IMR-90 (cell line): ENCODE measurements at regions not wholly inside any gene's neighbourhood (a gene's known extent, or its start where the extent isn't known, plus 50 kb on each side); places are given as distances from the start of the nearest gene placed in this dataset.

Experiments
- ATAC-seq: fragments of 200-7000 bp; cut with Tn5 transposase; 2 replicates; pipeline ENCODE4 v1.9.1; 2020; ENCODE audit warnings: low read depth, mild to moderate bottlenecking, moderate library complexity
- BruUV-seq: library from RNA; stranded (reverse); fragments of 400-500 nt; replicated peaks from 2 replicates; lab custom pipeline; 2021; lab: Mats Ljungman, UMichigan
- CTCF ChIA-PET: fragments of 300-600 bp; formaldehyde crosslinking; extraction: SDS; loops from one replicate; lab custom pipeline; 2021; ENCODE audit warnings: antibody characterized with exemption; lab: Yijun Ruan, JAX
- POLR2A ChIA-PET: fragments of 300-600 bp; sonication (Branson Sonifier 250); formaldehyde crosslinking; loops from one replicate; lab custom pipeline; 2022; ENCODE audit warnings: antibody characterized with exemption; ENCODE audit not compliant: unreplicated experiment; lab: Charles Lee
- DNase-seq: peaks from one replicate; pipeline ENCODE4 v3.0.0; 2013
- H2AFZ ChIP-seq: replicated peaks from 2 replicates; pipeline ENCODE3; 2013; ENCODE audit warnings: low read length, mild to moderate bottlenecking; ENCODE audit not compliant: poor library complexity
- H2AK5ac ChIP-seq: 2 replicates; pipeline ENCODE4 v1.6.1; 2013; ENCODE audit warnings: low read depth, low read length, inconsistent platforms
- H2AK9ac ChIP-seq: replicated peaks from 2 replicates; pipeline ENCODE3; 2013; ENCODE audit warnings: mild to moderate bottlenecking, low read depth, low read length, moderate library complexity; ENCODE audit not compliant: poor library complexity
- H2BK120ac ChIP-seq: 2 replicates; pipeline ENCODE4 v1.6.1; 2013; ENCODE audit warnings: low read depth, low read length, inconsistent platforms
- H2BK15ac ChIP-seq: 3 replicates; pipeline ENCODE4 v1.6.1; 2013; ENCODE audit warnings: low read depth, low read length, inconsistent platforms
- H2BK20ac ChIP-seq: 2 replicates; pipeline ENCODE4 v1.6.1; 2013; ENCODE audit warnings: low read depth, mild to moderate bottlenecking, inconsistent platforms, low read length, moderate library complexity
- H2BK5ac ChIP-seq: 2 replicates; pipeline ENCODE4 v1.6.1; 2013; ENCODE audit warnings: mild to moderate bottlenecking, low read depth, low read length, inconsistent platforms; ENCODE audit not compliant: poor library complexity, severe bottlenecking
- H3K14ac ChIP-seq: replicated peaks from 2 replicates; pipeline ENCODE4 v1.6.1; 2013; ENCODE audit warnings: low read depth, low read length, inconsistent platforms
- H3K18ac ChIP-seq: 2 replicates; pipeline ENCODE4 v1.6.1; 2013; ENCODE audit warnings: low read depth, low read length, control low read depth
- H3K23ac ChIP-seq: 2 replicates; pipeline ENCODE4 v1.6.1; 2013; ENCODE audit warnings: low read depth, low read length, inconsistent platforms
- H3K27ac ChIP-seq: 2 replicates; pipeline ENCODE4 v1.5.1; 2013; ENCODE audit warnings: mild to moderate bottlenecking, control low read depth, low read length; ENCODE audit not compliant: insufficient read depth
- H3K27me3 ChIP-seq: 2 replicates; pipeline ENCODE4 v1.6.1; 2013; ENCODE audit warnings: low read length; ENCODE audit not compliant: control insufficient read depth, insufficient read depth
- H3K36me3 ChIP-seq: 2 replicates; pipeline ENCODE4 v1.6.1; 2013; ENCODE audit warnings: low read length, mixed read lengths; ENCODE audit not compliant: control insufficient read depth, insufficient read depth
- H3K4ac ChIP-seq: 2 replicates; pipeline ENCODE4 v1.6.1; 2013; ENCODE audit warnings: low read depth, low read length, inconsistent platforms
- H3K4me1 ChIP-seq: 2 replicates; pipeline ENCODE4 v1.6.1; 2013; ENCODE audit warnings: low read length, mixed read lengths; ENCODE audit not compliant: control insufficient read depth, insufficient read depth
- H3K4me2 ChIP-seq: 2 replicates; pipeline ENCODE4 v1.6.1; 2013; ENCODE audit warnings: low read depth, mild to moderate bottlenecking, control low read depth, low read length, moderate library complexity
- H3K4me3 ChIP-seq: 2 replicates; pipeline ENCODE4 v1.5.1; 2013; ENCODE audit warnings: low read depth, mild to moderate bottlenecking, control low read depth, low read length, moderate library complexity; ENCODE audit not compliant: insufficient read depth
- H3K56ac ChIP-seq: 2 replicates; pipeline ENCODE4 v1.6.1; 2013; ENCODE audit warnings: low read length, inconsistent platforms; ENCODE audit not compliant: insufficient read depth; ENCODE audit errors: extremely low read depth
- H3K79me1 ChIP-seq, 2 experiments: 2 replicates each; pipeline ENCODE4 v1.6.1; 2013; ENCODE audit warnings: low read length in 2 of 2, inconsistent platforms in 1 of 2, low read depth in 1 of 2
- H3K9ac ChIP-seq: 2 replicates; pipeline ENCODE4 v1.6.1; 2013; ENCODE audit warnings: low read depth, low read length, control low read depth
- H3K9me1 ChIP-seq: 2 replicates; pipeline ENCODE4 v1.6.1; 2013; ENCODE audit warnings: low read length, inconsistent platforms; ENCODE audit not compliant: insufficient read depth
- H3K9me3 ChIP-seq: 2 replicates; pipeline ENCODE4 v1.6.1; 2013; ENCODE audit warnings: low read length; ENCODE audit not compliant: control insufficient read depth, insufficient read depth
- H4K20me1 ChIP-seq: 2 replicates; pipeline ENCODE4 v1.6.1; 2013; ENCODE audit warnings: low read length, inconsistent platforms; ENCODE audit not compliant: insufficient read depth
- H4K5ac ChIP-seq: 2 replicates; pipeline ENCODE4 v1.6.1; 2013; ENCODE audit warnings: mild to moderate bottlenecking, low read depth, low read length, control low read depth
- H4K8ac ChIP-seq, 2 experiments: 2 replicates each; pipeline ENCODE4 v1.6.1; 2013; ENCODE audit warnings: low read depth in 2 of 2, low read length in 2 of 2, control low read depth in 1 of 2, inconsistent platforms in 1 of 2
- H4K91ac ChIP-seq: 2 replicates; pipeline ENCODE4 v1.6.1; 2013; ENCODE audit warnings: low read depth, low read length, inconsistent platforms; ENCODE audit not compliant: insufficient read depth
- BHLHE40 ChIP-seq: fragments of 150-350 bp; IDR thresholded peaks from 2 replicates; pipeline ENCODE4 v1.6.1; 2016; ENCODE audit warnings: mild to moderate bottlenecking, low read depth, low read length
- WGBS, 2 experiments: methylation state at CpG; one replicate each; pipeline versions ENCODE4 v1.1.5 to v1.1.7; 2013; ENCODE audit warnings: missing lambda C conversion rate in 2 of 2; ENCODE audit not compliant: insufficient read length in 1 of 2; ENCODE audit errors: extremely low coverage in 2 of 2; 5-methylcytosine and 5-hydroxymethylcytosine counted together
- dilution Hi-C: fragments of 300-500 bp; cut with HindIII; formaldehyde crosslinking; loops from one replicate; pipeline ENCODE4 v1.14.3; 2018; ENCODE audit warnings: low sequenced_read_pairs; ENCODE audit not compliant: unreplicated experiment
- in situ Hi-C: fragments of 300-500 bp; cut with MboI; formaldehyde crosslinking; loops from 3 replicates; pipeline ENCODE4 v1.14.3; 2019; ENCODE audit warnings: low sequenced_read_pairs, inconsistent platforms, mixed read lengths
- intact Hi-C: fragments of 100-400 bp; cut with micrococcal nuclease; formaldehyde crosslinking; loops from 2 replicates; pipeline ENCODE4 v1.10.0; 2022
- TF ChIP-seq, protein P1 (sequence below): fragments of 150-350 bp; IDR thresholded peaks from 2 replicates; pipeline ENCODE4 v1.6.1; 2017; ENCODE audit warnings: mild to moderate bottlenecking, antibody characterized with exemption, low read length, low read depth

DNA sequence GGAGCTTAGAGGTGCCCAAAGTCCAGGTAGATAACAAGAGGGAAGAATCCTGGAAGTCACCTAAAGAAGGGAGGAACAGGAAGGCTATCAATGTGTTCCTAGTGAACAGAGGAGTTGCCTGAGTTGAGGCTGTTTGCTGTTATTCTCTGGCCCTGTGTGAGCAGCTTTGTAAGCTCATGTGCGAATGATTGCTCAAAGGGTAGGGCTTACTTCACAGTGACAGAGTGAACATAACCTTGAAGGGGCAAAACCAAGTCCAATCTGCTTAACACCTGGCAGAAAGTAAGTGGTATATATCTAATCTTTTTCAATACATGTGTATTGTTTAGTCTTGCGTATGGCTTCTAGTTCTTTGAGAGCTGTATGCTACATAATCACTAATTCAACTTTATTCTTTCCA, 1153.6 kb downstream of the TUSC7 start:
- dilution Hi-C loops: no loop called here
- no peak overlapping the region for H2BK15ac ChIP-seq
- H4K20me1 ChIP-seq: no peaks in the 10 kb centered on the region
- H2BK120ac ChIP-seq: no peak overlapping the region
- H3K4me3 ChIP-seq: no peak overlapping the region
- no peaks in the 10 kb centered on the region for H3K79me1 ChIP-seq
- no peak overlapping the region for H2BK20ac ChIP-seq
- no peak overlapping the region for H3K4me2 ChIP-seq
- no peak overlapping the region for H3K18ac ChIP-seq
- DNase-seq: no peak
- no peak overlapping the region for H3K4ac ChIP-seq
- WGBS, 2 experiments: no CpG with 5 or more reads among the region's 2 CpGs
- ChIA-PET CTCF (interaction anchor here (1.5 kb wide), 1 partner anchor 12 kb away, joined by 3 read pairs; no protein-coding TSS in a partner anchor), POLR2A (no interaction called here)
- 0 out of 2 replicates have a peak overlapping the region, but pooled peaks have one; percentile 24 for H3K23ac ChIP-seq
- peaks cover 5% of the 10 kb centered on the region; the same call in 1 of the 2 replicates for H3K27me3 ChIP-seq
- intact Hi-C loops: loop anchor here (10.0 kb wide), 1 partner anchor 132 kb away; no protein-coding TSS in a partner anchor
- in situ Hi-C loops: no loop called here
- H3K27ac ChIP-seq: no peak overlapping the region
- H3K9me1 ChIP-seq: no peaks in the 10 kb centered on the region
- no peak overlapping the region for H2AK5ac ChIP-seq
- H2AK9ac ChIP-seq: no peak overlapping the region
- no peaks in the 10 kb centered on the region for H3K4me1 ChIP-seq
- no peak overlapping the region for H4K91ac ChIP-seq
- no peak for ATAC-seq
- no peak overlapping the region for H3K14ac ChIP-seq
- no peak overlapping the region for H2BK5ac ChIP-seq
- H3K9ac ChIP-seq: no peak overlapping the region
- H3K9me3 ChIP-seq: no peaks in the 10 kb centered on the region
- H4K5ac ChIP-seq: no peak overlapping the region
- H2AFZ ChIP-seq: no peak overlapping the region
- no peaks in the 10 kb centered on the region for H3K36me3 ChIP-seq
- no peak overlapping the region for H4K8ac ChIP-seq
- H3K56ac ChIP-seq: no peak overlapping the region
- BruUV-seq: no TSS peak
- TF ChIP-seq, protein P1, sequence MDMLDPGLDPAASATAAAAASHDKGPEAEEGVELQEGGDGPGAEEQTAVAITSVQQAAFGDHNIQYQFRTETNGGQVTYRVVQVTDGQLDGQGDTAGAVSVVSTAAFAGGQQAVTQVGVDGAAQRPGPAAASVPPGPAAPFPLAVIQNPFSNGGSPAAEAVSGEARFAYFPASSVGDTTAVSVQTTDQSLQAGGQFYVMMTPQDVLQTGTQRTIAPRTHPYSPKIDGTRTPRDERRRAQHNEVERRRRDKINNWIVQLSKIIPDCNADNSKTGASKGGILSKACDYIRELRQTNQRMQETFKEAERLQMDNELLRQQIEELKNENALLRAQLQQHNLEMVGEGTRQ: no peak
- TF ChIP-seq BHLHE40: no peak
